ENCODE measurements at regions not wholly inside any gene's neighbourhood (a gene's known extent, or its start where the extent isn't known, plus 50 kb on each side); places are given as distances from the start of the nearest gene placed in this dataset.

DNA sequence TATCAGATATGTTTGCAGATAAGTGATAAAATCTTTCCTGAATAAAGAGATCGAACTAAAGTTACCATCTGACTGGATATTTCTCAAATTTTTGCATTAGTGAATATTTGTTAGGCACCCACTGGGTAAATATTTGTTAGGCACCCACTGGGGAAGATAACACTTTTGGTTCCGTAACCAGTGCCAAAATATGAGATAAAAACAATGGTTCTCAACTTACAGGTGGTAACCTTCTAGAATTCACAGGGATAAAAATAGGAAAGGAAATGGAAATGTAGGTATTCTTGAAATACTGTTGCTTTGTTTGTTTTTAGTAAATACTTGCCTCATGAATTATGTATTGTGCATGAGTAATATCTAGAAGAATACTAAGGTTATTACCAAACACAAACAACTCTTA lies 245.0 kb upstream of the KHDRBS2 start:
- H3K27me3 ChIP-seq (ENCODE audit: control insufficient read depth in 2 of 2, insufficient read depth in 2 of 2, low read length in 2 of 2), result no peaks in the 10 kb centered on the region
- no peak overlapping the region for H3K4me3 ChIP-seq (replicated peaks in 1 of 3; ENCODE audit: insufficient read depth in 1 of 3, low read depth in 1 of 3, low read length in 3 of 3)
- H3K36me3 ChIP-seq (ENCODE audit: control insufficient read depth in 2 of 2, extremely low read depth in 1 of 2, insufficient read depth in 2 of 2, low read length in 2 of 2), result no peaks in the 10 kb centered on the region
- dilution Hi-C loops (cut with MboI; ENCODE audit: extremely low pct_ligation_motif_present, low sequenced_read_pairs), result no loop called here
- CTCF ChIA-PET, result no interaction called here
- TF ChIP-seq FOS (IDR thresholded peaks at IDR 0.05; ENCODE audit: borderline replicate concordance, insufficient read depth, low read length) (no peak), GATA2 (IDR thresholded peaks at IDR 0.05; ENCODE audit: insufficient read depth, insufficient read length, low read depth, low read length) (no peak), POLR2A (IDR thresholded peaks at IDR 0.05; ENCODE audit: low read depth, low read length) (no peak)
- BruUV-seq (replicated peaks), result no TSS peak
- no peaks in the 10 kb centered on the region for H3K9me1 ChIP-seq (replicated peaks; ENCODE audit: control insufficient read depth, extremely low read depth, insufficient read depth, low read length)
- peaks cover 5% of the 10 kb centered on the region for H3K9me3 ChIP-seq (replicated peaks; ENCODE audit: control insufficient read depth, insufficient read depth, low read length)
- no peaks in the 10 kb centered on the region for H3K79me2 ChIP-seq (ENCODE audit: control insufficient read depth, insufficient read depth, low read length)
- no peak for FAIRE-seq
- H4K20me1 ChIP-seq (replicated peaks; ENCODE audit: control insufficient read depth, extremely low read depth, insufficient read depth, low read length), result no peaks in the 10 kb centered on the region
- intact Hi-C loops (cut with micrococcal nuclease), result no loop called here
- H3K4me2 ChIP-seq (ENCODE audit: insufficient read depth, low read length), result no peak overlapping the region
- POLR2A ChIA-PET, result no interaction called here
- H3K27ac ChIP-seq (ENCODE audit: insufficient read depth, low read depth, low read length), result no peak overlapping the region
- no peaks in the 10 kb centered on the region for H3K4me1 ChIP-seq (ENCODE audit: control insufficient read depth, extremely low read depth, insufficient read depth, low read length)
- no peak overlapping the region for H3K9ac ChIP-seq (replicated peaks; ENCODE audit: extremely low read depth, insufficient read depth, low read length)
- no peak overlapping the region for H2AFZ ChIP-seq (ENCODE audit: low read depth, low read length)
- DNase-seq (ENCODE audit: low read depth, low spot score), result no peak

DNA sequence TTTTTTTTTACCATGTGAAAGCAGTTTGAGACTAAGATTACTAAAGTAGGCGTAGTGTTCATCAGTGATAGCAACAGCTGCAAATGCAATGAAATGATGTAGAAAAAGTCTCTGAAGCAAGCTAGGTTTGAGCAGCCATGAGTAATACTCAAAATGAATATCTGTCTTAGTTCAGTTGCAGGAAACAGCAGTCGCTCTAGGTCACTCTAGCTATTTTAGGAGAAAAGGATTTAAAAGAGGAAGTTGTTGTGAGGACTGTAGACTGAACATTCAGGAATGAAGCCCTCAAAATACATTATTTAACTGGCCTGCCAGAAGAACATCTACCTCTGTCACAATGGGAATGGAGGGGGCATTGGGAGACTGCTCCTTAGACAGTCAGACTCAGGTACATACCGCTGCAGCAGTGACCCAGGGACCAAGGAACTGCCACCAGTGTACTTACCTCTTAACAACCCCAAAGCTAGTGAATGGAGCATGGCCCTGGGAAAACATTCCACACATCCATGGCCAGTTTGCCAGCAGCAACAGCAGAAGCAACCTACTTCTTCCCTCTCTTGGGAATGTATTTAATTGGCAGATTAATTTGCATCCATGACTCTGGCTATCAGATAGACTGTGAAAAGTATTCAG lies 243.0 kb upstream of the KHDRBS2 start:
- H4K20me1 ChIP-seq (replicated peaks; ENCODE audit: control insufficient read depth, extremely low read depth, insufficient read depth, low read length), result no peaks in the 10 kb centered on the region
- DNase-seq (ENCODE audit: low read depth, low spot score) (no peak), FAIRE-seq (no peak)
- H2AFZ ChIP-seq (ENCODE audit: low read depth, low read length), result no peak overlapping the region
- no peaks in the 10 kb centered on the region for H3K36me3 ChIP-seq (ENCODE audit: control insufficient read depth in 2 of 2, extremely low read depth in 1 of 2, insufficient read depth in 2 of 2, low read length in 2 of 2)
- no TSS peak for BruUV-seq (replicated peaks)
- H3K27ac ChIP-seq (ENCODE audit: insufficient read depth, low read depth, low read length), result no peak overlapping the region
- no peaks in the 10 kb centered on the region for H3K4me1 ChIP-seq (ENCODE audit: control insufficient read depth, extremely low read depth, insufficient read depth, low read length)
- no peak overlapping the region for H3K4me3 ChIP-seq (replicated peaks in 1 of 3; ENCODE audit: insufficient read depth in 1 of 3, low read depth in 1 of 3, low read length in 3 of 3)
- H3K9ac ChIP-seq (replicated peaks; ENCODE audit: extremely low read depth, insufficient read depth, low read length), result no peak overlapping the region
- ChIA-PET CTCF (no interaction called here), POLR2A (no interaction called here)
- no peaks in the 10 kb centered on the region for H3K27me3 ChIP-seq (ENCODE audit: control insufficient read depth in 2 of 2, insufficient read depth in 2 of 2, low read length in 2 of 2)
- H3K4me2 ChIP-seq (ENCODE audit: insufficient read depth, low read length), result no peak overlapping the region
- intact Hi-C loops (cut with micrococcal nuclease) (no loop called here), dilution Hi-C loops (cut with MboI; ENCODE audit: extremely low pct_ligation_motif_present, low sequenced_read_pairs) (no loop called here)
- no peaks in the 10 kb centered on the region for H3K79me2 ChIP-seq (ENCODE audit: control insufficient read depth, insufficient read depth, low read length)
- H3K9me1 ChIP-seq (replicated peaks; ENCODE audit: control insufficient read depth, extremely low read depth, insufficient read depth, low read length), result no peaks in the 10 kb centered on the region
- H3K9me3 ChIP-seq (replicated peaks; ENCODE audit: control insufficient read depth, insufficient read depth, low read length), result peaks cover 3% of the 10 kb centered on the region
- no peak for TF ChIP-seq JUN (IDR thresholded peaks at IDR 0.05; ENCODE audit: borderline replicate concordance, insufficient read depth, insufficient read length, low read depth)
- TF ChIP-seq POLR2A (IDR thresholded peaks at IDR 0.05; ENCODE audit: low read depth, low read length), result no peak
- TF ChIP-seq POLR2AphosphoS5 (IDR thresholded peaks at IDR 0.05; ENCODE audit: insufficient read depth, low read depth, low read length), result no peak
- TF ChIP-seq, protein P1, sequence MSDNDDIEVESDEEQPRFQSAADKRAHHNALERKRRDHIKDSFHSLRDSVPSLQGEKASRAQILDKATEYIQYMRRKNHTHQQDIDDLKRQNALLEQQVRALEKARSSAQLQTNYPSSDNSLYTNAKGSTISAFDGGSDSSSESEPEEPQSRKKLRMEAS (IDR thresholded peaks at IDR 0.05; ENCODE audit: insufficient read depth, insufficient read length), result no peak
